IMR-90 (cell line): ENCODE measurements at regions not wholly inside any gene's neighbourhood (a gene's known extent, or its start where the extent isn't known, plus 50 kb on each side); places are given as distances from the start of the nearest gene placed in this dataset.

ENCODE experiments used
- ATAC-seq: fragments of 200-7000 bp; cut with Tn5 transposase; 2 replicates; pipeline ENCODE4 v1.9.1; 2020; ENCODE audit warnings: low read depth, mild to moderate bottlenecking, moderate library complexity
- BruUV-seq: library from RNA; stranded (reverse); fragments of 400-500 nt; replicated peaks from 2 replicates; lab custom pipeline; 2021; lab: Mats Ljungman, UMichigan
- CTCF ChIA-PET: fragments of 300-600 bp; formaldehyde crosslinking; extraction: SDS; loops from one replicate; lab custom pipeline; 2021; ENCODE audit warnings: antibody characterized with exemption; lab: Yijun Ruan, JAX
- POLR2A ChIA-PET: fragments of 300-600 bp; sonication (Branson Sonifier 250); formaldehyde crosslinking; loops from one replicate; lab custom pipeline; 2022; ENCODE audit warnings: antibody characterized with exemption; ENCODE audit not compliant: unreplicated experiment; lab: Charles Lee
- DNase-seq: peaks from one replicate; pipeline ENCODE4 v3.0.0; 2013
- H2AFZ ChIP-seq: replicated peaks from 2 replicates; pipeline ENCODE3; 2013; ENCODE audit warnings: low read length, mild to moderate bottlenecking; ENCODE audit not compliant: poor library complexity
- H2AK5ac ChIP-seq: 2 replicates; pipeline ENCODE4 v1.6.1; 2013; ENCODE audit warnings: low read depth, low read length, inconsistent platforms
- H2AK9ac ChIP-seq: replicated peaks from 2 replicates; pipeline ENCODE3; 2013; ENCODE audit warnings: mild to moderate bottlenecking, low read depth, low read length, moderate library complexity; ENCODE audit not compliant: poor library complexity
- H2BK120ac ChIP-seq: 2 replicates; pipeline ENCODE4 v1.6.1; 2013; ENCODE audit warnings: low read depth, low read length, inconsistent platforms
- H2BK15ac ChIP-seq: 3 replicates; pipeline ENCODE4 v1.6.1; 2013; ENCODE audit warnings: low read depth, low read length, inconsistent platforms
- H2BK20ac ChIP-seq: 2 replicates; pipeline ENCODE4 v1.6.1; 2013; ENCODE audit warnings: low read depth, mild to moderate bottlenecking, inconsistent platforms, low read length, moderate library complexity
- H2BK5ac ChIP-seq: 2 replicates; pipeline ENCODE4 v1.6.1; 2013; ENCODE audit warnings: mild to moderate bottlenecking, low read depth, low read length, inconsistent platforms; ENCODE audit not compliant: poor library complexity, severe bottlenecking
- H3K14ac ChIP-seq: replicated peaks from 2 replicates; pipeline ENCODE4 v1.6.1; 2013; ENCODE audit warnings: low read depth, low read length, inconsistent platforms
- H3K18ac ChIP-seq: 2 replicates; pipeline ENCODE4 v1.6.1; 2013; ENCODE audit warnings: low read depth, low read length, control low read depth
- H3K23ac ChIP-seq: 2 replicates; pipeline ENCODE4 v1.6.1; 2013; ENCODE audit warnings: low read depth, low read length, inconsistent platforms
- H3K27ac ChIP-seq: 2 replicates; pipeline ENCODE4 v1.5.1; 2013; ENCODE audit warnings: mild to moderate bottlenecking, control low read depth, low read length; ENCODE audit not compliant: insufficient read depth
- H3K27me3 ChIP-seq: 2 replicates; pipeline ENCODE4 v1.6.1; 2013; ENCODE audit warnings: low read length; ENCODE audit not compliant: control insufficient read depth, insufficient read depth
- H3K36me3 ChIP-seq: 2 replicates; pipeline ENCODE4 v1.6.1; 2013; ENCODE audit warnings: low read length, mixed read lengths; ENCODE audit not compliant: control insufficient read depth, insufficient read depth
- H3K4ac ChIP-seq: 2 replicates; pipeline ENCODE4 v1.6.1; 2013; ENCODE audit warnings: low read depth, low read length, inconsistent platforms
- H3K4me1 ChIP-seq: 2 replicates; pipeline ENCODE4 v1.6.1; 2013; ENCODE audit warnings: low read length, mixed read lengths; ENCODE audit not compliant: control insufficient read depth, insufficient read depth
- H3K4me2 ChIP-seq: 2 replicates; pipeline ENCODE4 v1.6.1; 2013; ENCODE audit warnings: low read depth, mild to moderate bottlenecking, control low read depth, low read length, moderate library complexity
- H3K4me3 ChIP-seq: 2 replicates; pipeline ENCODE4 v1.5.1; 2013; ENCODE audit warnings: low read depth, mild to moderate bottlenecking, control low read depth, low read length, moderate library complexity; ENCODE audit not compliant: insufficient read depth
- H3K56ac ChIP-seq: 2 replicates; pipeline ENCODE4 v1.6.1; 2013; ENCODE audit warnings: low read length, inconsistent platforms; ENCODE audit not compliant: insufficient read depth; ENCODE audit errors: extremely low read depth
- H3K79me1 ChIP-seq, 2 experiments: 2 replicates each; pipeline ENCODE4 v1.6.1; 2013; ENCODE audit warnings: low read length in 2 of 2, inconsistent platforms in 1 of 2, low read depth in 1 of 2
- H3K9ac ChIP-seq: 2 replicates; pipeline ENCODE4 v1.6.1; 2013; ENCODE audit warnings: low read depth, low read length, control low read depth
- H3K9me1 ChIP-seq: 2 replicates; pipeline ENCODE4 v1.6.1; 2013; ENCODE audit warnings: low read length, inconsistent platforms; ENCODE audit not compliant: insufficient read depth
- H3K9me3 ChIP-seq: 2 replicates; pipeline ENCODE4 v1.6.1; 2013; ENCODE audit warnings: low read length; ENCODE audit not compliant: control insufficient read depth, insufficient read depth
- H4K20me1 ChIP-seq: 2 replicates; pipeline ENCODE4 v1.6.1; 2013; ENCODE audit warnings: low read length, inconsistent platforms; ENCODE audit not compliant: insufficient read depth
- H4K5ac ChIP-seq: 2 replicates; pipeline ENCODE4 v1.6.1; 2013; ENCODE audit warnings: mild to moderate bottlenecking, low read depth, low read length, control low read depth
- H4K8ac ChIP-seq, 2 experiments: 2 replicates each; pipeline ENCODE4 v1.6.1; 2013; ENCODE audit warnings: low read depth in 2 of 2, low read length in 2 of 2, control low read depth in 1 of 2, inconsistent platforms in 1 of 2
- H4K91ac ChIP-seq: 2 replicates; pipeline ENCODE4 v1.6.1; 2013; ENCODE audit warnings: low read depth, low read length, inconsistent platforms; ENCODE audit not compliant: insufficient read depth
- BHLHE40 ChIP-seq: fragments of 150-350 bp; IDR thresholded peaks from 2 replicates; pipeline ENCODE4 v1.6.1; 2016; ENCODE audit warnings: mild to moderate bottlenecking, low read depth, low read length
- MXI1 ChIP-seq: IDR thresholded peaks from 2 replicates; pipeline ENCODE4 v1.6.1; 2012; ENCODE audit warnings: low read depth, mild to moderate bottlenecking, low read length, moderate library complexity, borderline replicate concordance
- NFE2L2 ChIP-seq: fragments of 150-350 bp; IDR thresholded peaks from 2 replicates; pipeline ENCODE4 v1.6.1; 2016; ENCODE audit warnings: low read depth, mild to moderate bottlenecking, low read length
- POLR2A ChIP-seq: IDR thresholded peaks from 2 replicates; pipeline ENCODE4 v1.6.1; 2012; ENCODE audit warnings: mild to moderate bottlenecking, low read depth, low read length
- RAD21 ChIP-seq: IDR thresholded peaks from 2 replicates; pipeline ENCODE4 v1.6.1; 2012; ENCODE audit warnings: low read length, improper control_type of control experiment
- WGBS, 2 experiments: methylation state at CpG; one replicate each; pipeline versions ENCODE4 v1.1.5 to v1.1.7; 2013; ENCODE audit warnings: missing lambda C conversion rate in 2 of 2; ENCODE audit not compliant: insufficient read length in 1 of 2; ENCODE audit errors: extremely low coverage in 2 of 2; 5-methylcytosine and 5-hydroxymethylcytosine counted together
- dilution Hi-C: fragments of 300-500 bp; cut with HindIII; formaldehyde crosslinking; loops from one replicate; pipeline ENCODE4 v1.14.3; 2018; ENCODE audit warnings: low sequenced_read_pairs; ENCODE audit not compliant: unreplicated experiment
- in situ Hi-C: fragments of 300-500 bp; cut with MboI; formaldehyde crosslinking; loops from 3 replicates; pipeline ENCODE4 v1.14.3; 2019; ENCODE audit warnings: low sequenced_read_pairs, inconsistent platforms, mixed read lengths
- intact Hi-C: fragments of 100-400 bp; cut with micrococcal nuclease; formaldehyde crosslinking; loops from 2 replicates; pipeline ENCODE4 v1.10.0; 2022

GRCh38 chr18:60075477-60075876 is 175.7 kb downstream of the PMAIP1 start:
- Histone ChIP-seq H4K8ac (no peak overlapping the region), H3K79me1 (no peaks in the 10 kb centered on the region), H3K27me3 (no peaks in the 10 kb centered on the region), H3K27ac (no peak overlapping the region), H2BK120ac (no peak overlapping the region), H2AK5ac (no peak overlapping the region), H3K9ac (no peak overlapping the region), H3K9me1 (no peaks in the 10 kb centered on the region), H2AFZ (no peak overlapping the region), H3K18ac (no peak overlapping the region), H3K56ac (no peak overlapping the region), H3K23ac (no peak overlapping the region), H3K14ac (no peak overlapping the region), H3K4me2 (no peak overlapping the region), H3K4ac (no peak overlapping the region), H3K9me3 (no peaks in the 10 kb centered on the region), H4K5ac (no peak overlapping the region), H2BK5ac (no peak overlapping the region), H3K4me3 (no peak overlapping the region), H3K36me3 (no peaks in the 10 kb centered on the region), H4K20me1 (no peaks in the 10 kb centered on the region), H2BK15ac (no peak overlapping the region), H3K4me1 (no peaks in the 10 kb centered on the region), H2BK20ac (no peak overlapping the region), H2AK9ac (no peak overlapping the region), H4K91ac (no peak overlapping the region)
- DNase-seq (no peak), ATAC-seq (no peak)
- in situ Hi-C loops (no loop called here), intact Hi-C loops (no loop called here), dilution Hi-C loops (no loop called here)
- BruUV-seq = no TSS peak
- ChIA-PET POLR2A (no interaction called here), CTCF (no interaction called here)
- WGBS, 2 experiments = no CpG with 5 or more reads among the region's 3 CpGs
- TF ChIP-seq RAD21 (no peak), MXI1 (no peak), POLR2A (no peak), BHLHE40 (no peak), NFE2L2 (no peak)
